IMR-90 (cell line): ENCODE measurements at regions not wholly inside any gene's neighbourhood (a gene's known extent, or its start where the extent isn't known, plus 50 kb on each side); places are given as distances from the start of the nearest gene placed in this dataset.

Experiments used
- BHLHE40 ChIP-seq: fragments of 150-350 bp; IDR thresholded peaks from 2 replicates; pipeline ENCODE4 v1.6.1; 2016; ENCODE audit warnings: mild to moderate bottlenecking, low read depth, low read length
- MAZ ChIP-seq: IDR thresholded peaks from 2 replicates; pipeline ENCODE4 v1.6.1; 2012; ENCODE audit warnings: low read depth, mild to moderate bottlenecking, low read length, improper control_type of control experiment, moderate library complexity, borderline replicate concordance
- MXI1 ChIP-seq: IDR thresholded peaks from 2 replicates; pipeline ENCODE4 v1.6.1; 2012; ENCODE audit warnings: low read depth, mild to moderate bottlenecking, low read length, moderate library complexity, borderline replicate concordance
- POLR2A ChIP-seq: IDR thresholded peaks from 2 replicates; pipeline ENCODE4 v1.6.1; 2012; ENCODE audit warnings: mild to moderate bottlenecking, low read depth, low read length
- RAD21 ChIP-seq: IDR thresholded peaks from 2 replicates; pipeline ENCODE4 v1.6.1; 2012; ENCODE audit warnings: low read length, improper control_type of control experiment
- TF ChIP-seq, protein P1 (sequence below): conservative IDR thresholded peaks from 2 replicates; pipeline ENCODE4 v1.5.1; 2012; ENCODE audit warnings: mild to moderate bottlenecking, low read depth, low read length, improper control_type of control experiment
- TF ChIP-seq, protein P2 (sequence below): fragments of 150-350 bp; IDR thresholded peaks from 2 replicates; pipeline ENCODE4 v1.6.1; 2017; ENCODE audit warnings: mild to moderate bottlenecking, antibody characterized with exemption, low read length, low read depth

DNA sequence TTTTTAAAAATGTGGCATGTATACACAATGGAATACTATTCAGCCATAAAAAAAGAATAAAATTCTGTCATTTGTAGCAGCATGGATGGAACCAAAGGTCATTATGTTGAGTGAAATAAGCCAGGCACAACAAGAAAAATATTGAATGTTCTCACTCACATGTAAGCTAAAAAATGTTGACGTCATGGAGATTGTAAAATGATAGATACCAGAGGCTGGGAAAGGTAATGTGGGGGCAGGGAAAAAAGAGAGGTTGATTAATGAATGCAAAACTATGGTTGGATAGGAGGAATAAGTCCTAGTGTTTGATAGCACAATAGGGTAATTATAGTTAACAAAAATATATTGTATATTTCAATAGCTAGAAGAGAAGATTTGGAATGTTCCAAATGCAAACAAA, 89.1 kb upstream of the SLC35F3 start:
- TF ChIP-seq, protein P1, sequence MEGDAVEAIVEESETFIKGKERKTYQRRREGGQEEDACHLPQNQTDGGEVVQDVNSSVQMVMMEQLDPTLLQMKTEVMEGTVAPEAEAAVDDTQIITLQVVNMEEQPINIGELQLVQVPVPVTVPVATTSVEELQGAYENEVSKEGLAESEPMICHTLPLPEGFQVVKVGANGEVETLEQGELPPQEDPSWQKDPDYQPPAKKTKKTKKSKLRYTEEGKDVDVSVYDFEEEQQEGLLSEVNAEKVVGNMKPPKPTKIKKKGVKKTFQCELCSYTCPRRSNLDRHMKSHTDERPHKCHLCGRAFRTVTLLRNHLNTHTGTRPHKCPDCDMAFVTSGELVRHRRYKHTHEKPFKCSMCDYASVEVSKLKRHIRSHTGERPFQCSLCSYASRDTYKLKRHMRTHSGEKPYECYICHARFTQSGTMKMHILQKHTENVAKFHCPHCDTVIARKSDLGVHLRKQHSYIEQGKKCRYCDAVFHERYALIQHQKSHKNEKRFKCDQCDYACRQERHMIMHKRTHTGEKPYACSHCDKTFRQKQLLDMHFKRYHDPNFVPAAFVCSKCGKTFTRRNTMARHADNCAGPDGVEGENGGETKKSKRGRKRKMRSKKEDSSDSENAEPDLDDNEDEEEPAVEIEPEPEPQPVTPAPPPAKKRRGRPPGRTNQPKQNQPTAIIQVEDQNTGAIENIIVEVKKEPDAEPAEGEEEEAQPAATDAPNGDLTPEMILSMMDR: no peak
- TF ChIP-seq RAD21 (no peak), POLR2A (no peak), MXI1 (no peak), BHLHE40 (no peak), MAZ (no peak)
- TF ChIP-seq, protein P2, sequence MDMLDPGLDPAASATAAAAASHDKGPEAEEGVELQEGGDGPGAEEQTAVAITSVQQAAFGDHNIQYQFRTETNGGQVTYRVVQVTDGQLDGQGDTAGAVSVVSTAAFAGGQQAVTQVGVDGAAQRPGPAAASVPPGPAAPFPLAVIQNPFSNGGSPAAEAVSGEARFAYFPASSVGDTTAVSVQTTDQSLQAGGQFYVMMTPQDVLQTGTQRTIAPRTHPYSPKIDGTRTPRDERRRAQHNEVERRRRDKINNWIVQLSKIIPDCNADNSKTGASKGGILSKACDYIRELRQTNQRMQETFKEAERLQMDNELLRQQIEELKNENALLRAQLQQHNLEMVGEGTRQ: no peak
